ENCODE measurements at regions not wholly inside any gene's neighbourhood (a gene's known extent, or its start where the extent isn't known, plus 50 kb on each side); places are given as distances from the start of the nearest gene placed in this dataset.

- TF ChIP-seq REST (IDR thresholded peaks at IDR 0.05; ENCODE audit: low read depth) (no peak), TAF1 (IDR thresholded peaks at IDR 0.05; ENCODE audit: low read depth) (no peak), TEAD4 (IDR thresholded peaks at IDR 0.05) (no peak), EGR1 (IDR thresholded peaks at IDR 0.05) (no peak), YY1 (IDR thresholded peaks at IDR 0.05; ENCODE audit: low read depth) (no peak), CREB1 (IDR thresholded peaks at IDR 0.05; ENCODE audit: low read depth) (no peak), MAX (IDR thresholded peaks at IDR 0.05) (no peak), CEBPB (IDR thresholded peaks at IDR 0.05) (no peak)
Observed at GRCh38 chr3:145377301-145377700, 783.7 kb downstream of the PLOD2 start.

GRCh38 chr3:145383416-145383815 is 777.6 kb downstream of the PLOD2 start:
- TF ChIP-seq CEBPB (IDR thresholded peaks at IDR 0.05) (no peak), TAF1 (IDR thresholded peaks at IDR 0.05; ENCODE audit: low read depth) (no peak), RAD21 (IDR thresholded peaks at IDR 0.05; ENCODE audit: low read depth) (no peak), ZBTB7A (IDR thresholded peaks at IDR 0.05; ENCODE audit: low read depth) (no peak), USF1 (IDR thresholded peaks at IDR 0.05) (no peak), EP300 (IDR thresholded peaks at IDR 0.05; ENCODE audit: borderline replicate concordance) (no peak), TCF12 (IDR thresholded peaks at IDR 0.05; ENCODE audit: low read depth) (no peak), CREB1 (IDR thresholded peaks at IDR 0.05; ENCODE audit: low read depth) (no peak), NFIC (IDR thresholded peaks at IDR 0.05) (no peak), MAX (IDR thresholded peaks at IDR 0.05) (no peak), TEAD4 (IDR thresholded peaks at IDR 0.05) (no peak), FOXM1 (IDR thresholded peaks at IDR 0.05; ENCODE audit: borderline replicate concordance, low read depth) (no peak), REST (IDR thresholded peaks at IDR 0.05; ENCODE audit: low read depth) (no peak), EGR1 (IDR thresholded peaks at IDR 0.05) (no peak), YY1 (IDR thresholded peaks at IDR 0.05; ENCODE audit: low read depth) (no peak)

- TF ChIP-seq TAF1 (IDR thresholded peaks at IDR 0.05; ENCODE audit: low read depth) (no peak), TEAD4 (IDR thresholded peaks at IDR 0.05) (no peak), MAX (IDR thresholded peaks at IDR 0.05) (no peak), TCF12 (IDR thresholded peaks at IDR 0.05; ENCODE audit: low read depth) (no peak), EGR1 (IDR thresholded peaks at IDR 0.05) (no peak), EP300 (IDR thresholded peaks at IDR 0.05; ENCODE audit: borderline replicate concordance) (no peak), ZBTB7A (IDR thresholded peaks at IDR 0.05; ENCODE audit: low read depth) (no peak), YY1 (IDR thresholded peaks at IDR 0.05; ENCODE audit: low read depth) (no peak), FOXM1 (IDR thresholded peaks at IDR 0.05; ENCODE audit: borderline replicate concordance, low read depth) (no peak)
Observed at GRCh38 chr3:145384307-145384706, 776.7 kb downstream of the PLOD2 start.

GRCh38 chr3:145387211-145387610 is 773.8 kb downstream of the PLOD2 start:
- no peak for TF ChIP-seq TAF1 (IDR thresholded peaks at IDR 0.05; ENCODE audit: low read depth)
- TF ChIP-seq REST (IDR thresholded peaks at IDR 0.05; ENCODE audit: low read depth) = no peak
- no peak for TF ChIP-seq EP300 (IDR thresholded peaks at IDR 0.05; ENCODE audit: borderline replicate concordance)
- TF ChIP-seq CREB1 (IDR thresholded peaks at IDR 0.05; ENCODE audit: low read depth) = no peak
- TF ChIP-seq CEBPB (IDR thresholded peaks at IDR 0.05) = no peak
- no peak for TF ChIP-seq NFIC (IDR thresholded peaks at IDR 0.05)

- TF ChIP-seq ZBTB7A (IDR thresholded peaks at IDR 0.05; ENCODE audit: low read depth) (no peak), EGR1 (IDR thresholded peaks at IDR 0.05) (no peak), CREB1 (IDR thresholded peaks at IDR 0.05; ENCODE audit: low read depth) (no peak), TCF12 (IDR thresholded peaks at IDR 0.05; ENCODE audit: low read depth) (no peak)
Observed at GRCh38 chr3:145395421-145395820, 765.6 kb downstream of the PLOD2 start.
